Stimulated activated CD8-positive, alpha-beta memory T cell treated with anti-CD3 and anti-CD28 coated beads, Interleukin-4, amount 100 ng/mL, for 1 hour (primary cell): ENCODE measurements at regions not wholly inside any gene's neighbourhood (a gene's known extent, or its start where the extent isn't known, plus 50 kb on each side); places are given as distances from the start of the nearest gene placed in this dataset.

Source experiments
- DNase-seq, 2 donors: peaks; one replicate each; pipeline ENCODE4 v3.0.0-alpha.2; 2020; ENCODE audit warnings: low read depth in 2 of 2, low spot score in 1 of 2

- DNase-seq, result no peak
Measured at GRCh38 chr18:45255197-45255890, 359.9 kb upstream of the SLC14A2 start.

DNA sequence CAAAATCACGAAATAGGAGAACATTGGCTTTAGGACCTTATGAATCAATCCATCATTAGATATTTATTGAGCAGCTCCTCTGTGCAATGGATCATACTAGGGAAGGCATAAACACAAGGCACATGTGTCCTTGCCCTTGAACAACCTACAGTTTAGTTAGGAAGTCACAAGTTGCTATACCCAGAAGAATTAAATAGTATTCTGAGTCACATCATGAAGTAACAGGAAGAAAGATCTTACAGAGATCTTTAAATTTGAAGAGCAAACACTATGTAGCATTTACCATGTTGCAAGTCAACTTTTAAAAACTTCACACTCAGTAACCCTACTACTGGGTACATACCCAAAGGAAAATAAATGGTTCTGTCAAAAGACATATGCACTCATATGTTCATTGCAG, 355.2 kb upstream of the SLC14A2 start:
- no peak for DNase-seq

- DNase-seq, result no peak
Measured at GRCh38 chr18:45266023-45266422, 349.3 kb upstream of the SLC14A2 start.

- DNase-seq, result no peak
Measured at GRCh38 chr18:45267622-45268021, 347.7 kb upstream of the SLC14A2 start.

- DNase-seq, result no peak
Measured at GRCh38 chr18:45268583-45268982, 346.7 kb upstream of the SLC14A2 start.

- DNase-seq, result no peak
Measured at GRCh38 chr18:45270289-45270771, 344.9 kb upstream of the SLC14A2 start.

GRCh38 chr18:45274026-45274425, 341.2 kb upstream of the SLC14A2 start:
- no peak for DNase-seq

GRCh38 chr18:45275367-45276113, 339.7 kb upstream of the SLC14A2 start:
- DNase-seq, result no peak

DNA sequence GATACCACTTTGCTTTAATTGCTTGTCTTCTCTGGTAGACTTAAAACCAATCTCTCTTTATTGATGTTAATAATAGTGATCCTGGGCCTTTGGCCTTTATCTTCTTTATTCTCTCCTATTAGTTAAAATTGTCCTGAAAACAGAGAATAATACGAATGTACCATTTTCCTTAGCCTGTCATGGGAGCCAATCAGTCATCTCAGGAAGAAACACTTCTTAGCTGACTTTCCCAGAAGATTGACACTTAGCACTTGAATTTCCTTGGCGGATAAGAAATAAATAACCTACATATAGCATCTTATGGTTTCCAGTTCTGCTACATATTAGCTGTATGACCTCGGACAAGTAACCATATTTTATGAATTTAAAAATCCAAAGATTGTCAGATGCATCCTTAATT, 338.4 kb upstream of the SLC14A2 start:
- no peak for DNase-seq

DNA sequence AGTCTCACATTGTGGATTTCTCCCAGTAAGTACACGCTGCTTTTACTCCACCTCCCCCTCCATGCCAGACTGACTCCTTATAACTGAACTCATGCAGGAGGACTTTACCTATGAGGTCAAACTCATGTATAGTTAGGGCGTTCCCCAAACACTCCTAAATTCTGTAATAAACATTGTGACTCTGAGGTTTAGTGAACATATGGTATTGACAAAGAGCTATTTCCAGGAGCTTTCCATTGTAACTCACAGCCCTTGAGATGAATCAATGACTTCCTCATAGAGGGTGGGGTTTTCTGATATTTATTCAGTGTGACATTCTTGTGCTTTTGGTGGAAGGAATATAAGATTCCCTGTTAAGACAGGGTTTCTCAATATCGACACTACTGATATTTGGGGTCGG, 337.4 kb upstream of the SLC14A2 start:
- DNase-seq, result no peak

DNA sequence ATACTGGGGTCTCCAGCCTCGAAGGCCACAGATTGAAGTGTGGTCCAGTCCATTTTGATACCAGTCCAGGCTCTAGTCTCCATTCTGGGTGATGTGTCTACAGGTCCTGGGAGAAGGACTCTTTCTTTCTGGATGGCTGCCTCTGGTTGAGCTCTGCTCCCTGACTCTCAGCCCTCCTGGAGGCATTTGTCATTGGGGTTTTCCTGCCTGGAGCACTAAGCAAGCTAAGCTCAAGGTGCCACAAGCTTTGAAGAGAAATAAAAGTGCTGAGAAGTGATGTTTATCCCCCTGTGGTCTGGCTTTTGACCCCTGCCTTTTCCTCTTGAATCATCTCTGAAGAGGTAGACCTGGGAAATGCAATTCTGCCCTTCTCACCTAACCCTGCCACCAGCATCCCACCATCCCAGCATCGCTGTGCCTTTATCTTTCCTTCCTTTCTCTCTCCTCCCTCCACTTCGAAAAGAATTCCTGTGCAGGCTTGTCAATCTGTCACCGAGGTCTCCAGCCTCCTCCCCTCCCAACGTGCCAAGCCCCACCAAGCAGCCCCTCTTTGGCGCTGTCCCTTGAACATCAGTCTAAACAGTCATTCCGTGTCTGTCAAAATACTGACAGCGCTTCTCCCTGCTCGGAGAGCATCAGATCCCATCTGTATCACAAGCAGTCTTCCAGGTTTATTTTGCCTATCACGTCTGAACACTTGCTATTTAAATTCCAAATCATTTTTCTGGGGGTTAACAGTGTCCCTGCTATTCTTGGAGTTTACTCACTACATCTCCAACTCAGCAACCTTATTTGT, 334.6 kb upstream of the SLC14A2 start:
- no peak for DNase-seq

DNA sequence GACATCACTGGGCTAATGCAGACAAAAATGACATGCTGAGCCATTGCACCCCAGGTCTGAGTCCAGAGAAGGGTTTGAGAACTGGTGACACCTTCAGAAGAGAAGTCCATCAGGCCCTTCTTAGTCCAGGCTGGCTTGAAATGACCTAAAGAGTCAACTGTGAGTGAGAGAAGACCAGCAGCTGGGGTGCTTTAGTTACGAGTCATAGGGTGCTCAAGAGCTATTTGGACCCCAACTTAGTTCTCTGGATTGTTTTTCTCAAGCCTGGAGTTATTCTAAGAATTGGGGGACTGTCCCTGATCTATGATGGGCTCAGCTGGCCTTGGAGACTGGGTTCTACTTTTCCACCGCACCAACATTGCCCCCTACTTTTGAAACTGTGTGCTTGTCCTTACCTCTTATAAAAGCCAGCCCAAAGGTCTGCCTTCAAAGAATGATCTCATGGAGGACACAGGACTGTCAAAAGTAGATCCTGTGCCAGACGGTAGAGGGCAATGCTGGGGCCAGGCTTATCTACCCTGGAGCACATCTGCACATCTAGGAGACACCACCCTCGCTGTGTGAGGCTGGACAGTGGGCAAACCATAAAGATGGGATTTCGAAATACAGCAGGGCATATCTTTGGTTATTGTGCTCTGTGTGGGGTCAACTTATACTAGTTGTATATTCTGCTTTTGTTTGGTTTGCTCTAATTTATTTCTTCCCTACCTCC, 333.0 kb upstream of the SLC14A2 start:
- no peak for DNase-seq

DNA sequence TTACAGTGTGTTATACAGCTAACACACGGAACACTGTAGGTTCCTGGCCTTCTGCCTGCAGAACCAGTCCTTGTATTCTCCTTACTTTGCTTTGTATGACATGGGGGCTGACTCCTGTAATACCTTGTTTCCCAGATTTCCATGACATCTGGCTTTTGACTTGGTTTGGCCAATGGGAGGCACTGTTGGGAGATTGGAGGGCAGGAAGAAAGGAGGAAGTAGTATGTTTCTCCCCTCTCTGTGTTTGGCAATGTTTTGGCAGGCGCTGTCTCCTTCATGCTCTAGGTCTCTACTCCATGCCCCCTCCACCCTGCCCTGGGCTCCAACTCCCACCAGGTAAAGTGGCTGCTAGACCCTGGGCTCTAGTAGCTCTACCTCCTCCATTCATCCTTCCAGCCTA, 331.1 kb upstream of the SLC14A2 start:
- no peak for DNase-seq

GRCh38 chr18:45284851-45285250, 330.4 kb upstream of the SLC14A2 start:
- no peak for DNase-seq

GRCh38 chr18:45285251-45285650, 330.0 kb upstream of the SLC14A2 start:
- no peak for DNase-seq

DNA sequence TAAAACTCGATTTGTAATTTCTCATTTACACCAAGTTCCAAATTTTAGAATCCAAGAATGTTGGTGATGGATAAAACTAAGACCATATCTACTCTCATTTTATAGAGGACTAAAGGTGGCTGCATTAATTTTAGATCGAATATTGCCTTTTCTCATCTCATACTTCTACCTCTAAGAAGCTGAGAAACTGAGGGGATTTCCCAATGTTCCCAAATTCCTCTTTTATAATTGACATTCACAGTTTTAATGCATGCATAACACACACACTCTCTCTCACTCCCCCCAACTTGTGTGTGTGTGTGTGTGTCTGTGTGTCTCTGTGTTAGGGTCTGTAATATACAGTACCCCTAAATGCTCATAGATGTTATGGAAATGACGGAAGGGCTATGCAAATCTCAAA, 328.8 kb upstream of the SLC14A2 start:
- DNase-seq, result no peak

DNA sequence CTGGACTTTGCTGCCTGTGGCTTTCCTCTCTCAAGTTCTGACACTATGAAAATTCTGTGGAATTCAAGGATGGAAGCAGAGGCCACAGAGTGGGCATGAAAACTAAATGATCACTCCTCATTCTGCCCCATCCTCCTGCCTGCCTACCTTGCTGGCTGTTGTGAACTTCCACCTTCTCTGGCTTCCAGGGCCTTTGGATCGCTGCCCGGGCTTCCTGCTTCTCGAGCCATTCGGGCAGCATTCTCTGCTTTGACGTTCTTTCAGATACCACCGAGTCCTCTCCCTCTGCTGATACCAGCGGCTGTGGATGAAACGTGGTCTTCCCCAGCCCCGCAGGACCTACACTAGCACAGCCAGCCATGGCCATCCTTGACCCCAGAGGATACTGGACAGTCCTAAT, 327.7 kb upstream of the SLC14A2 start:
- no peak for DNase-seq

- no peak for DNase-seq
Measured at GRCh38 chr18:45290364-45290763, 324.9 kb upstream of the SLC14A2 start.

DNA sequence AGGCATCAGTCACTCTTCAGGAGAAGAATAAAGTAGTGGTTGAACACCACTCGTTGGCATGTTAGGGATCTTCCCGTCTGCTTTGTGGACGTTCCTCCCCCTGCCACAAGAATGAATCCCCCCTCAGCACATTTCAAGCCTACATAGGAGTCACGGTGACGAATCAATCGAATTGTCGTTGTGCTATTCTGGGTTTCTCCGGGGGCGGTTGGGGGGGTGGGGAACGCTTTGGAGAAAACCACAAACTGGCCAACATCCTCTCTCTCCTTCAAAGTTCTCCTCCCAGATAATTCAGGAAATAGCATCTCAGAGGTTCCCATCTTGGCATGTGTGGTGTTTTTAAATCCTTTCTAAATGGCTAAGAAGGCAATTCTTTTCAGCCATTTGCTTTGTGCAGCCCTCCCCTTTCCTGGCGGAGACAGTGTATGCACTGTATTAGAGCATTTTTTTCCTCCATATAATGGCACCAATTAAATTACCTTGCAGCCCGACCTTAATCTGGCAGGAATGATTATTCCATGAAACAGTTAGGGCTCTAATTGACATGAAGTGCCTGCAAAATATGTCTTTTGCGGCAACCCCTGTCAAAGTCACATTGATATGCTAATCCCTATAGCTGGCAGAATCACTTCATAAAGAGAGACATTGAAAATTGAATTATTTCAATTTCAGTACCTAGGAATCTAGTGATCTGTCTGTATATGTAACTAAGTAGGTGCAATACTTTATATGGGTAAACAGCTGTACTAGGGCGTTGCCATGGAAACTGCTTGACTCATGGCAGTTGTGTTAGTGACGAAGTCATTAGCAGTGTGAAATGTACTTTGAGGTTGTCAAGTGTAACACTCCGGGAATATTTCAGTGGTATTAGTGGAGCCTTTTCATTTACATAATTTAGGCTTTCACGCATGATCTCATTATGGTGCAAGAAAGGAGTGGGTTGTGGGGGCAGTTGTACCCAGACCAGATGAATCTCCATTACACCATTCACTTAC, 323.4 kb upstream of the SLC14A2 start:
- no peak for DNase-seq

DNA sequence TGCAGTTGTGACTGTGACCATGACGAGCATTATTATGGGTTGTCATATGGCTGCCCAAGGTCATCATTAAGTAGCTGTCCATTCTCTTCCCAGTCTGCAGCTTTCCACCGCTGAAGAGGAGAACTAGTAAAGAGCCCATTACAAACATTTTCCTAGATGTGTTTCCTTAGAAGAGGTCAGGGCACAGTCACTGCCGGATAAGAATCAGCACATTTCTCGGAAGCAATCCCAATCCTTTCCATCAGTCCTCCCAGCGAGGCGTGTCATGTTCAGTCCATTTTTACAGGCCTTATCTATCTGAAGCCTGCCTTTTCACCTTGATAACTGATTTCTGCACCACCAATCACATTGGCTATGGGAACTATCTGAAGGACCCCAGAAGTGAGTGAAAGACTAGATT, 319.9 kb upstream of the SLC14A2 start:
- no peak for DNase-seq
